Ovary (tissue), 7 donors: ENCODE measurements at regions not wholly inside any gene's neighbourhood (a gene's known extent, or its start where the extent isn't known, plus 50 kb on each side); places are given as distances from the start of the nearest gene placed in this dataset.

Source experiments
- DNase-seq, 5 donors: peaks; one replicate each; pipeline ENCODE4 v3.0.0-alpha.2; 2019 to 2020
- H3K27ac ChIP-seq, 2 donors: fragments of 200-600 bp; one replicate each; pipeline versions ENCODE4 v1.5.1 to v1.8.0; 2019 to 2022
- H3K27me3 ChIP-seq: fragments of 200-600 bp; one replicate; pipeline ENCODE4 v1.8.0; 2022
- H3K36me3 ChIP-seq: fragments of 200-600 bp; sonication (generic); one replicate; pipeline ENCODE4 v1.5.1; 2019
- H3K4me1 ChIP-seq: one replicate; pipeline ENCODE4 v1.8.1; 2013; ENCODE audit warnings: mild to moderate bottlenecking, moderate library complexity; ENCODE audit not compliant: insufficient read depth
- H3K4me3 ChIP-seq: fragments of 200-600 bp; sonication (generic); one replicate; pipeline ENCODE4 v1.5.1; 2017
- H3K9me3 ChIP-seq, 2 donors: fragments of 200-600 bp in 1 of 2; sonication (generic) in 1 of 2; one replicate each; pipeline versions ENCODE4 v1.5.1 to v1.8.1; 2013 to 2019; ENCODE audit warnings: mild to moderate bottlenecking in 1 of 2, moderate library complexity in 1 of 2
- EP300 ChIP-seq: sonication (generic); formaldehyde crosslinking; IDR thresholded peaks from one replicate; pipeline ENCODE4 v1.6.1; 2017; ENCODE audit warnings: antibody characterized with exemption
- POLR2A ChIP-seq: fragments of 450-650 bp; IDR thresholded peaks from one replicate; pipeline ENCODE4 v1.6.1; 2017; ENCODE audit warnings: antibody characterized with exemption, mild to moderate bottlenecking, moderate library complexity
- WGBS, 3 donors: extraction: QIAGEN DNeasy Blood & Tissue Kit in 1 of 3; methylation state at CpG; one replicate each; pipeline versions ENCODE4 v1.1.5 to v1.1.7; 2013 to 2017; 5-methylcytosine and 5-hydroxymethylcytosine counted together
- intact Hi-C, 4 donors: fragments of 100-400 bp; cut with DNase I; formaldehyde crosslinking; loops; one replicate each; pipeline versions ENCODE4 v1.11.0 to v1.15.1; 2022 to 2023
- TF ChIP-seq, protein P1 (sequence below), 3 donors: fragments of 450-650 bp in 2 of 3; fragments of 200-600 bp in 1 of 3; IDR thresholded peaks; one replicate each; pipeline versions ENCODE4 v1.5.1 to v1.8.0; 2016 to 2022; ENCODE audit warnings: antibody characterized with exemption in 3 of 3, mild to moderate bottlenecking in 1 of 3
- donor health status: DM: no; HTN: no; CAD: no; lungs with moderate emphysema.
- donor health status: DM: no; HTN: no; CAD: no.
- donor health status: Bipolar disorder and iron deficiency.
- donor health status: DM: no; HTN: no; CAD: no.
- donor health status: DM: yes; HTN: yes; CAD: no.

GRCh38 chr15:39359771-39360170 lies 221.1 kb upstream of the THBS1 start:
- no peak for DNase-seq
- Histone ChIP-seq H3K4me1 (peaks cover 5% of the 10 kb centered on the region), H3K27ac (no peak overlapping the region), H3K27me3 (no peaks in the 10 kb centered on the region), H3K9me3 (no peaks in the 10 kb centered on the region), H3K36me3 (no peaks in the 10 kb centered on the region), H3K4me3 (no peak overlapping the region)
- WGBS, 3 donors = 63 to 77% (median 71%) methylated on average over 3 of the region's 3 CpGs
- TF ChIP-seq, protein P1, sequence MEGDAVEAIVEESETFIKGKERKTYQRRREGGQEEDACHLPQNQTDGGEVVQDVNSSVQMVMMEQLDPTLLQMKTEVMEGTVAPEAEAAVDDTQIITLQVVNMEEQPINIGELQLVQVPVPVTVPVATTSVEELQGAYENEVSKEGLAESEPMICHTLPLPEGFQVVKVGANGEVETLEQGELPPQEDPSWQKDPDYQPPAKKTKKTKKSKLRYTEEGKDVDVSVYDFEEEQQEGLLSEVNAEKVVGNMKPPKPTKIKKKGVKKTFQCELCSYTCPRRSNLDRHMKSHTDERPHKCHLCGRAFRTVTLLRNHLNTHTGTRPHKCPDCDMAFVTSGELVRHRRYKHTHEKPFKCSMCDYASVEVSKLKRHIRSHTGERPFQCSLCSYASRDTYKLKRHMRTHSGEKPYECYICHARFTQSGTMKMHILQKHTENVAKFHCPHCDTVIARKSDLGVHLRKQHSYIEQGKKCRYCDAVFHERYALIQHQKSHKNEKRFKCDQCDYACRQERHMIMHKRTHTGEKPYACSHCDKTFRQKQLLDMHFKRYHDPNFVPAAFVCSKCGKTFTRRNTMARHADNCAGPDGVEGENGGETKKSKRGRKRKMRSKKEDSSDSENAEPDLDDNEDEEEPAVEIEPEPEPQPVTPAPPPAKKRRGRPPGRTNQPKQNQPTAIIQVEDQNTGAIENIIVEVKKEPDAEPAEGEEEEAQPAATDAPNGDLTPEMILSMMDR (IDR thresholded peaks at IDR 0.05) = no peak
- no peak for TF ChIP-seq EP300
- no peak for TF ChIP-seq POLR2A
- intact Hi-C loops = loop anchor here in 1 of 4 donors (5.0 to 10.0 kb wide), 2 partner anchors 185 to 223 kb away; partner anchors contain the start of gene THBS1

DNA sequence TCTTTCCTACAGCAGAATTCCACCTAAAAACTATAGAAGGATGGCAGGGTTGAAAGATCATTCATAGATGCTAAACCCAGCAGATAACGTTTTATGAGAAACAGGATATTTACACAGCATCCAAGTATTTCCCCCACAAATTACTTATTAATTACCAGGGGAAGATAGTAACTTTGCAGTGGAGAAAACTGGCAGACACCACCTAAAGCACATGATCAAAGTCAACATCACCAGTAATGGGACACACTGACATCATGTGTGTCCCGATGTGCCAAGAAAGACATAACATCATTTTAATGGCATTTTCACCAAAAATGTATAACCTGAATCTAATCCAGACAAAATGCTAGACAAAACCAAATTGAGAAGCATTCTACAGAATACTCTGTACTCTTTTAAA lies 220.4 kb upstream of the THBS1 start:
- TF ChIP-seq, protein P1 (IDR thresholded peaks at IDR 0.05) = no peak
- TF ChIP-seq POLR2A (no peak), EP300 (no peak)
- Histone ChIP-seq H3K9me3 (no peaks in the 10 kb centered on the region), H3K27me3 (no peaks in the 10 kb centered on the region), H3K27ac (no peak overlapping the region), H3K4me1 (peaks cover 5% of the 10 kb centered on the region), H3K4me3 (no peak overlapping the region), H3K36me3 (no peaks in the 10 kb centered on the region)
- intact Hi-C loops = no loop called here
- WGBS, 3 donors = 62 to 69% (median 67%) methylated on average over 2 of the region's 2 CpGs
- DNase-seq = no peak

GRCh38 chr15:39361497-39361896 lies 219.4 kb upstream of the THBS1 start:
- H3K4me1 ChIP-seq = peaks cover 5% of the 10 kb centered on the region
- H3K4me3 ChIP-seq = no peak overlapping the region
- no peak overlapping the region for H3K27ac ChIP-seq
- TF ChIP-seq, protein P1 (IDR thresholded peaks at IDR 0.05) = no peak
- no peak for TF ChIP-seq POLR2A
- no peak for TF ChIP-seq EP300
- H3K27me3 ChIP-seq = no peaks in the 10 kb centered on the region
- 95 to 97% (median 95%) methylated on average over 3 of the region's 3 CpGs for WGBS, 3 donors
- intact Hi-C loops = no loop called here
- no peaks in the 10 kb centered on the region for H3K36me3 ChIP-seq
- no peaks in the 10 kb centered on the region for H3K9me3 ChIP-seq
- DNase-seq = no peak

DNA sequence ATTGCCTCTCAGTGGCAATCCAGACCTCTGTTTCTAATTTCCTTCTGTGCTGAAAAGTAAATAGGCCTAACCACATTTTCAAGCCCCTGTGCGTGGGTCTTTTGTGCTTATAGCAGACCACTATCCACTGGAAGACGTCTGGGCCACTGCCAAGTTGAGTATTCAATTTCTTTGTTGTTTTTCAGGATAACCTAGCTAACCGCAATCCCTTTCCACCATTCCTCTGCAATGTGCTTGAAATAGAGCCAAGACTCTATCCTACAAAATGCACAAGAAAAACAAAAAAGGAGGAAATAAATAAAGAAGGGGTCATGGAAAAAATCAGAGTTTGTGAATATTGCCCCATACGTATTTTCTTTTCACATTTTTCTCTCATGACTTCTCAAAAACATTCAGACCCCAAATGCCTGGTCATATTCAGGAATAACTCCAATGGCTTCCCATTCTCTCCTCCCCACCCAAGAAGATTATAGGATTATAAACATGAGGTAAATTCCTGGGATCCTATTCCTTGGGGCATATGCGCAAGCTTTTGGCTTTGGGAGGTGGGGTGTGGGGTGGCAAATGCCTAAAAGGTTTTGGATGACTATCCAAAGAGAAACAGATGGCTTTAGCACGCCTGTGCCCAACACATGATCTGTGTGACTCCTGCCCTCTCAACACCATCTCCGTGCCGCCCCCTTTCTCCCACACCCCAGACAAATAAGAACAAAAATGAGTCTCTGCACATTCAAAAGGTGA lies 217.9 kb upstream of the THBS1 start:
- peaks cover 5% of the 10 kb centered on the region for H3K4me1 ChIP-seq
- DNase-seq = no peak
- no peaks in the 10 kb centered on the region for H3K36me3 ChIP-seq
- TF ChIP-seq, protein P1 (IDR thresholded peaks at IDR 0.05) = no peak
- no peak for TF ChIP-seq EP300
- TF ChIP-seq POLR2A = no peak
- WGBS, 3 donors = 88 to 93% (median 90%) methylated on average over 8 of the region's 8 CpGs
- intact Hi-C loops = no loop called here
- H3K4me3 ChIP-seq = no peak overlapping the region
- H3K9me3 ChIP-seq = no peaks in the 10 kb centered on the region
- H3K27me3 ChIP-seq = no peaks in the 10 kb centered on the region
- H3K27ac ChIP-seq = no peak overlapping the region
